ENCODE measurements at regions not wholly inside any gene's neighbourhood (a gene's known extent, or its start where the extent isn't known, plus 50 kb on each side); places are given as distances from the start of the nearest gene placed in this dataset.

- DNase-seq (ENCODE audit: low read depth) = no peak
- H3K4me3 ChIP-seq (ENCODE audit: low read depth, low read length) = no peak overlapping the region
- no peak for TF ChIP-seq CTCF (IDR thresholded peaks at IDR 0.05; ENCODE audit: insufficient read depth, low read length, poor library complexity, severe bottlenecking)
- H3K27me3 ChIP-seq (ENCODE audit: control insufficient read depth, insufficient read depth, low read length) = no peaks in the 10 kb centered on the region
- H3K36me3 ChIP-seq (ENCODE audit: control insufficient read depth, insufficient read depth, low read length) = no peaks in the 10 kb centered on the region
Observed at GRCh38 chr14:87879389-87879788, 113.6 kb downstream of the GALC start.

- no peak for TF ChIP-seq CTCF (IDR thresholded peaks at IDR 0.05; ENCODE audit: insufficient read depth, low read length, poor library complexity, severe bottlenecking)
- Histone ChIP-seq H3K4me3 (ENCODE audit: low read depth, low read length) (no peak overlapping the region), H3K36me3 (ENCODE audit: control insufficient read depth, insufficient read depth, low read length) (no peaks in the 10 kb centered on the region), H3K27me3 (ENCODE audit: control insufficient read depth, insufficient read depth, low read length) (no peaks in the 10 kb centered on the region)
- DNase-seq (ENCODE audit: low read depth) = no peak
Observed at GRCh38 chr14:87878959-87879358, 114.0 kb downstream of the GALC start.

- Histone ChIP-seq H3K27me3 (ENCODE audit: control insufficient read depth, insufficient read depth, low read length) (no peaks in the 10 kb centered on the region), H3K36me3 (ENCODE audit: control insufficient read depth, insufficient read depth, low read length) (no peaks in the 10 kb centered on the region), H3K4me3 (ENCODE audit: low read depth, low read length) (no peak overlapping the region)
- DNase-seq (ENCODE audit: low read depth) = no peak
- no peak for TF ChIP-seq CTCF (IDR thresholded peaks at IDR 0.05; ENCODE audit: insufficient read depth, low read length, poor library complexity, severe bottlenecking)
Observed at GRCh38 chr14:87877877-87878276, 115.1 kb downstream of the GALC start.

- TF ChIP-seq CTCF (IDR thresholded peaks at IDR 0.05; ENCODE audit: insufficient read depth, low read length, poor library complexity, severe bottlenecking) = no peak
- no peaks in the 10 kb centered on the region for H3K36me3 ChIP-seq (ENCODE audit: control insufficient read depth, insufficient read depth, low read length)
- no peak for DNase-seq (ENCODE audit: low read depth)
- H3K27me3 ChIP-seq (ENCODE audit: control insufficient read depth, insufficient read depth, low read length) = no peaks in the 10 kb centered on the region
- no peak overlapping the region for H3K4me3 ChIP-seq (ENCODE audit: low read depth, low read length)
Observed at GRCh38 chr14:87874676-87875075, 118.3 kb downstream of the GALC start.

- no peak for TF ChIP-seq CTCF (IDR thresholded peaks at IDR 0.05; ENCODE audit: insufficient read depth, low read length, poor library complexity, severe bottlenecking)
- Histone ChIP-seq H3K27me3 (ENCODE audit: control insufficient read depth, insufficient read depth, low read length) (no peaks in the 10 kb centered on the region), H3K4me3 (ENCODE audit: low read depth, low read length) (no peak overlapping the region), H3K36me3 (ENCODE audit: control insufficient read depth, insufficient read depth, low read length) (no peaks in the 10 kb centered on the region)
- DNase-seq (ENCODE audit: low read depth) = no peak
Observed at GRCh38 chr14:87873741-87874140, 119.2 kb downstream of the GALC start.

Measured in kidney epithelial cell (primary cell).